ENCODE measurements at regions not wholly inside any gene's neighbourhood (a gene's known extent, or its start where the extent isn't known, plus 50 kb on each side); places are given as distances from the start of the nearest gene placed in this dataset.

DNA sequence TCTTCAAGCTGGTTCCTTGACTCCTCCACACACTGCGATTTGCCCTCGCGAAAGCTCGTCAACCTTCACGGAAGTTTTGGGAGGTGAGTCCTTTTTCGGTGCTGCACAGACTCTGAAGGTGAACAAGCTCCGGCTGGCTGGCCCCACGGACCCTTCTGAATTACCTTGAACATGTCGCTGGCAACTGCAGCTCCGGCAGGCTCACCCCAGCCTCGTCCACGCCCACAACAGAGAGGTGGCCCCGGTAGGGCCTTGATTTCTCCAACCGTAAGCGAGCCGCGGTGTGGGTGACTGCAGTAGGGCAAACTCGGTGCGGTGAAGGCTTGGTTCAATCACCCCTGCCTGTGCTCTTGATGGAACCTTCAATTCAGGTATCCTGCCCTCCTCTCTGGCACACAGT is 1020.7 kb upstream of the GOT2 start:
- DNase-seq: no peak

- DNase-seq: no peak
These were observed 1015.7 kb upstream of the GOT2 start for GRCh38 chr16:59749662-59750336.

DNA sequence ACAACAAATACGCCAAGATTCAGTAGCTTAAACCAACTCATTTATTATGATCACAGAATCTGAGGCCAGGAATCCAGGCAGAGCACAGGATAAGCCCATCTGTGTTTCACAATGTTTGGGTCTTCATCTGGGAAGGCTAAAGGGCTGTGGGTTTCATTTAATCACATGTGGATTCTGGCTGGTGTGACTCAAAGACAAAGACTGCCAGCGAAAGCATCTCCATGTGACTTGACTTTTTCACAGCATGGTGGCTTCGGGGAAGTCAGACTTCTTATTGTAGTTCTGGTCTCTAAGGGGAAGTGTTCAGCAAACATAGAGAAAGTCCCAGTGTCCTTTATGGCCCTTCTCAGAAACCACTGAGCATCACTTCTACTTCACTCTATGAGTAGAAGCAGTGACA is 1014.4 kb upstream of the GOT2 start:
- no peak for DNase-seq

GRCh38 chr16:59743504-59743903 is 1009.4 kb upstream of the GOT2 start:
- DNase-seq: no peak

DNA sequence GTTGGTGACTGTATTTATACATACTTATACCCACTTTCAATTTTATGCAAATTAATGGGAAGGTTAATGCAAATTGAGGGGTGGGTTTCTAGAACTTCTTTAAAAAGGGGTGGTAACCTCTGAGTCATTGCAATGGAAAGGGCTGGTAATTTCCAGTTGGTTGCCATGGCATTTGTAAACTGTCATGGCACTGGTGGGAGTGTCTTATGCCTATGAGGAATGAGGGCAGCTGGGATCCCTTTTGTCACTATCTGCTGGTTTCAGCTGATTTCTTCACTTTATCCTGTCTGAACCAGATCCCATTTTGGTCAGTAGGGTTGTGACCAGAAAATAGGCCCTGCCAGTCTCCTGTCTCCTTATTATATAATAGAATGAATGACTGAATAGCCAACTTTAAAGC is 1006.7 kb upstream of the GOT2 start:
- DNase-seq: no peak

- no peak for DNase-seq
These were observed 1003.2 kb upstream of the GOT2 start for GRCh38 chr16:59737274-59737673.

DNA sequence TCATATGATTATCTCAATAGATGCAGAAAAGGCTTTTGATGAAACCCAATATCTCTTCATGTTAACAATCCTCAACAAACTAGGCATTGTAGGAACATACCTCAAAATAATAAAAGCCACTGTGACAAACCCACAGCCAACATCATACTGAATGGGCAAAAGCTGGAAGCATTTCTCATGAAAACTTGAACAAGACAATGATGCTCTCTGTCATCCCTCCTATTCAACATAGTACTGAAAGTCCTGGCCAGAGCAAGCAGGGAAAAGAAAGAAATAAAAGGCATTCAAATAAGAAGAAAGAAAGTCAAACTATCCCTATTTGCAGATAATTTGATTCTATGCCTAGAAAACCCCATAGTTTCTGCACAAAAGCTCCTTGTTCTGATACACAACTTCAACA is 999.2 kb upstream of the GOT2 start:
- no peak for DNase-seq

DNA sequence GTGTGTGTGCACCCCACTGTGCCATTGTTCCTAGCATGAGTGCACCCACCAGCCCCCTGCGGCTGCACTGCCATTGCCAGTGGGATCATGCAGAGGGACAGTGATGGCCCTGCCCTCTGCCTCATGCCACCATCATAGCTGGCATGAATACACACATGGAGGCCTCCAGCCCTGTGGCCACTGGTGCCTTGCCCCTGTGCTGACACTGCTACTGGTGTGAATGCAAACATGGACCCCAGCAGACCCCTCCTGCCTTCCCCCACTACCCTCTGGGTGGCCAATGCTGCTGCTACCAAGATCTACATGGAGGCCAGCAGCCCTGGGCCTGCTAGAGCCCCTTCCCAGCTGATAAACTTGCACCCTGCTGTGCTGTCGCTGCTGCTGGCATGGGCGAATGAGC is 995.5 kb upstream of the GOT2 start:
- DNase-seq: no peak

DNA sequence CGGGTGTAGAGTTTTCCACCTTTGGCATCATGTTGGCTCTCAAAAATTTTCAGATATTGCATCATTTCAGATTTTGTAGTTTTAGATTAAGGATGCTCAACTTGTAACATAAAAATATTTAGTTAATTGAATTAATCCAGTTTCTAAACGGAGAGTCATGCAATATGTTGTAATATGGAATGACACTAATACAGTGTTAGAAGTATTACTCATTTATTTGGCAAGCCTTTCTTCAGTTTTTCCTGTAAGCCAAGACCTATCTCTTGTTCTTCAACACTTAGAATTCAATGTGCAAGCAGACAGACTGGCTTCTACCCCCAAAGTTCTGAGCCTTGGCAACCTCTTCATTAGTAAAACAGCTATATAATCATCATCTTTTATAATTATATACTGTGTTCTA is 985.0 kb upstream of the GOT2 start:
- DNase-seq: no peak

DNA sequence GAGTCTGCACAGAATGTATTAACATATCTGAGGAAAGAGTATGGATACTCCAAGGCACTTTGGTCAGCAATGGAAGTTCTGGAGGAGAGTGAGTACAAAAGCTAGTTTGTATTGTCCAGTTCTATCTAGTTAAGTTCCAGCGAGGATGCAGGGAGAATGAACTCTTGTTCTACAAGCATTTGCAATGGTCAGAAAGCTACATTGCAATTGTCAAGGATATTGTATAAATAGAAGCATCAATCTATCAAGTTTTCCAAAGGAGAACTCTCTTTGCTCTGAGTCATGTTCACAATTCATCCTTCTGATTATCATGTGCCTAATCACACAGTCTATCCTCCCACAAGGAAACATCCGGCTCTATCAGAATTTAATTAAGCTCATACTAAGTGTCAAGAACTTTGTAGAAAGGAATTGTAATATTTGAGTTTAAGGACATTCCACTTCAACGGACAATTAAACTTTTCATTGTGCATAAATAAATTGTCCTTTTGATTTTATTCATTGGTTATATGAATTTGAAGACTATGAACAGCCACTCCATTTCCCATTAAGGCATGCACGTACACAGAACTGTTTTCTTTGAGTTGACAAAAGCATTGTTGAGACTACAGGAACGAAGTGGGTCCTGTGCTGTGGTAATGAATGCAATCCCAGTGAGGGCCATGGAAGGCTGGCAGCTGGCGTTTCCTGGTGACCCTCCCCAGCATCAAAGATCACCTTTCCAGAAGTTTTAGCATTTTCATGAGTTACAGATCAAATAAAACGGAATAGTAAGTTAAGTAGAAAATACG is 973.5 kb upstream of the GOT2 start:
- DNase-seq: no peak

- DNase-seq: no peak
These were observed 968.1 kb upstream of the GOT2 start for GRCh38 chr16:59701963-59702930.

DNA sequence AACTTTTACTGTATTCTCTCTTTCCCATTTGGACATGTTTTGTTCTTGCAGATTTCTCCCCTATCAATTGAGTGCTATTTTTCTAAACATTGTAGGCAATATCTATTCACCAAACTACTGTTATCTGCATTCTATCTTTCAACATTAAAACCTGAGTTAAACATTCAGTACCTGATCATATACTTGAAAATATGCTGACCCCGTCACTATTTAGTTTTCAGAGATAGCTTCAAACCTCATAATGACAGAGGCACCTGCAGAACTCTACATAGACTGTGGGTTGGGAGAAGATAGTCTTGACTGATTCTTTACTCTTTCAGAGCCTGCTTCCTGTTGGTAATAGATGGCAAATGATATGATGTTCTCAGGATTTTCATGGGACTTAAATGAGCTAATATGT is 965.7 kb upstream of the GOT2 start:
- DNase-seq: no peak

DNA sequence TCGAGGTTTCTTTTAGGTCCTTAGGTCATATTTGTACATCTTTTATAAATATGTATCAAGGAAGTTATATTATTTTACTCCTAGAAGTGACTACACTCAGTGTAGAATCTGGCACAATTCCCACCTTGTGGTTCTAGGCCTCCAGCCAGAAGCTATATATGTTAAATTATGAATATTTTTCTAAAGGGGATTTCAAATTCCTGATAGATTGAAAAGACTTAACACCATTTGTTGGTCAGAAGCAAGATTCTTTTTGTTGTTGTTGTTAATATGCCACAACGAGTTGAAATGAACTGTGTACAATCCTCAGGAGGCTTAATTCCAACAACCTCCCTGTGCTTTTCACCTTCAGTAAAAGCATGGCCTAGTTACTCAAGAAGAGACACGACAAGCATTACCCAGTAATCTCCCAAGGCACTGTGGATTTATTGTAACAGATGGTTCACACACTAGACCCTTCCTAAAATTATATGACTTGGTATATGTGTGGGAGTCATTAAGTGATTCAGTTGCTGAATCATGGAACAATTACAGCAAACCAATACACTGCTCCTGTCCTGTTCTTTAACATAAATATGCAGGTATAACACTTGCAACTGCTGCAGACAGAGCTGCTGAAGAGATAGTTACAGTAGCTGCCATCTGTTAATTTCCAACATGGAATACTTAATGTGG is 964.4 kb upstream of the GOT2 start:
- DNase-seq: no peak

GRCh38 chr16:59697761-59698160 is 963.6 kb upstream of the GOT2 start:
- DNase-seq: no peak

GRCh38 chr16:59697236-59697635 is 963.1 kb upstream of the GOT2 start:
- DNase-seq: no peak

DNA sequence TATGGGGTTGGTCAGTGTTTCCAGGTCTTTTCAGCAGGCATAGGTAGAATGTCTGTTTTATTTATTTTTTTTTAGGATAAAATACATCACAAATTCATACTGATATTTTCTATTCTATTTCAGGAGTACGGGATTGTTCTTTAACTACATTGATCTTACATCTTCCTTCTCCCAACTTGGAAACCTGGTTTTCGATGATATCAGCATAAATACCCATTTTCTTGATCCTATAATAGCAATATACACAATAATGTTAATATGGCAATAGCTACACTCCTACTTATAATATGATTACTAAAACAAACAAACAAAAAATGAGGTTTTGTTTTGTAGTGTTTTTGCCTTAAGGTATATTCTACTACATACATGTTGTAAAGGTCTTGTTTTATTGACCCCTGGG is 962.4 kb upstream of the GOT2 start:
- DNase-seq: no peak

GRCh38 chr16:59690216-59690615 is 956.1 kb upstream of the GOT2 start:
- DNase-seq: no peak

- no peak for DNase-seq
These were observed 953.9 kb upstream of the GOT2 start for GRCh38 chr16:59688006-59688405.

GRCh38 chr16:59686405-59686804 is 952.3 kb upstream of the GOT2 start:
- no peak for DNase-seq

DNA sequence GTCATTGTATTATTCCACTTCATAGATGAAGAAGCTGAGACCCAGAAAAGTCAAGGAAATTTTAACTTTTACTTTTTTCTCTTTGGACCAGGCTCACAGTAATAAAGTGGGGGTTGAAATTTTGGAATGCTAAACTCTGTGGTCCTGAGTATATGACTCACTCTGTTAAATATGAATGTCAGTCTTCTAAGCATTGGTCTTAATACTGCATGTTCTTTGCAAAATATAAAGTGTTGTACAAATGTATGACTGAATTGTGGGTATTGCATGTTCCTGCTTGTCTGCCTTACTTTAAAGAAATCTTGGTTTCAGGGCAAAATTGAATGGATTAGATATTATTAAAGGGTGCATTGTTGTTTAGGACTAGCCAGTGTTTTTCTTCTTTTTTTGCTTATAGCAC is 950.8 kb upstream of the GOT2 start:
- no peak for DNase-seq

- no peak for DNase-seq
These were observed 949.6 kb upstream of the GOT2 start for GRCh38 chr16:59683709-59684108.

DNA sequence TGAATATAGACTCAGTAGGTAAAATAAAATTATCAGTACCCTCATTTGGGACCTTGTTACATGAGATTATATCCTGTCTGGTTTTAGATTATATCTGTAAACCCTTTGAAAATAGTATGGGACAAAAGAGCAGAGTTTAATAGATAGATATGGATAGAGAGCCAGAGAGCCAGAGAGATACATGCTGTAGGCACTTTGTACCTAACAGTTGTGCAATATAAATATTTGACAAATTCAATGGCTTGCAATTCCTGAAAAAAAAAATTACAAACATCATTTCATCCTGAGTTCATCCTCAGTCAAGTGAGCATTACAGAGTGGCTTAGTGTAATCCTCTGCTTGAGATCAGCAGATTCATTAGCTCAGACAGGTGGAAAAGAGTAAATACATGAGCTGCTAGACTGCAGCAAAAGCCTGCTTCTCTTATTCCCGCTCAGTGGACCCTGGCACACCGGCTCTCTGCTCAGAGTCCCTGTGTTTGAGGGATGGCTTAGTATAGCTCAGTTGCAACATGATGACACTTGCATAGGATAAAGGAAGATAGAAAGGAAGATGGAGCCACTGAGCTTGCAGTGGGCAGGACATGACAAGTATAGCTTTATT is 931.6 kb upstream of the GOT2 start:
- no peak for DNase-seq

GRCh38 chr16:59658572-59658971 is 924.5 kb upstream of the GOT2 start:
- no peak for DNase-seq

All from activated CD4-positive, alpha-beta T cell treated with anti-CD3 and anti-CD28 coated beads, Interleukin-2, amount 50 U/mL, for 16 hours (primary cell).